WTC11 (cell line): ENCODE measurements at regions not wholly inside any gene's neighbourhood (a gene's known extent, or its start where the extent isn't known, plus 50 kb on each side); places are given as distances from the start of the nearest gene placed in this dataset.

Experiments used
- ATAC-seq: fragments of 200-7000 bp; cut with Tn5 transposase; 2 replicates; pipeline ENCODE4 v1.10.0; 2021; ENCODE audit warnings: mild to moderate bottlenecking, moderate library complexity
- CTCF ChIA-PET: fragments of 300-600 bp; sonication (Branson Sonifier 250); formaldehyde crosslinking; loops from one replicate; lab custom pipeline; 2021; ENCODE audit warnings: antibody characterized with exemption; lab: Charles Lee
- POLR2A ChIA-PET: fragments of 350-600 bp; sonication (Branson Sonifier 250); formaldehyde crosslinking; loops from one replicate; lab custom pipeline; 2021; ENCODE audit warnings: antibody characterized with exemption; lab: Charles Lee
- DNase-seq: peaks from one replicate; pipeline ENCODE4 v3.0.0; 2021; ENCODE audit warnings: low spot score
- H3K27ac Mint-ChIP-seq: 2 replicates; pipeline ENCODE4 v1.8.0; 2021; ENCODE audit warnings: mixed read lengths
- H3K27me3 Mint-ChIP-seq: 2 replicates; pipeline ENCODE4 v1.8.0; 2021; ENCODE audit warnings: low read depth, mild to moderate bottlenecking, moderate library complexity, mixed read lengths
- H3K36me3 Mint-ChIP-seq: 2 replicates; pipeline ENCODE4 v1.8.0; 2021; ENCODE audit warnings: mixed read lengths
- H3K4me1 Mint-ChIP-seq: 2 replicates; pipeline ENCODE4 v1.8.0; 2022; ENCODE audit warnings: mixed read lengths
- H3K4me3 Mint-ChIP-seq: 2 replicates; pipeline ENCODE4 v1.8.0; 2021; ENCODE audit warnings: mild to moderate bottlenecking, moderate library complexity, mixed read lengths
- H3K9me3 Mint-ChIP-seq: 2 replicates; pipeline ENCODE4 v1.8.0; 2021; ENCODE audit warnings: mixed read lengths
- AFF4 ChIP-seq: sonication (generic); formaldehyde crosslinking; IDR thresholded peaks from 2 replicates; pipeline ENCODE4 v1.8.1; 2023; ENCODE audit warnings: mild to moderate bottlenecking, missing genetic modification reagents, borderline replicate concordance
- ARID4B ChIP-seq: sonication (generic); formaldehyde crosslinking; IDR thresholded peaks from 2 replicates; pipeline ENCODE4 v1.8.0; 2023; ENCODE audit warnings: missing genetic modification reagents, mild to moderate bottlenecking, borderline replicate concordance
- ATF6 ChIP-seq: sonication (generic); formaldehyde crosslinking; IDR thresholded peaks from 2 replicates; pipeline ENCODE4 v1.8.1; 2023; ENCODE audit warnings: mild to moderate bottlenecking, missing genetic modification reagents
- CREB1 ChIP-seq: sonication (generic); formaldehyde crosslinking; IDR thresholded peaks from 2 replicates; pipeline ENCODE4 v1.8.0; 2023; ENCODE audit warnings: mild to moderate bottlenecking, missing genetic modification reagents
- E2F5 ChIP-seq: sonication (generic); formaldehyde crosslinking; IDR thresholded peaks from 2 replicates; pipeline ENCODE4 v1.8.1; 2022; ENCODE audit warnings: mild to moderate bottlenecking, moderate library complexity, missing genetic modification reagents
- ERG ChIP-seq: fragments of 250-450 bp; sonication (Bioruptor Pico); IDR thresholded peaks from 2 replicates; pipeline ENCODE4 v1.8.0; 2021; ENCODE audit warnings: mild to moderate bottlenecking
- FOXP4 ChIP-seq: sonication (generic); formaldehyde crosslinking; IDR thresholded peaks from 2 replicates; pipeline ENCODE4 v1.8.0; 2022; ENCODE audit warnings: mild to moderate bottlenecking, missing genetic modification reagents
- PREB ChIP-seq: sonication (generic); formaldehyde crosslinking; IDR thresholded peaks from 2 replicates; pipeline ENCODE4 v1.8.1; 2022; ENCODE audit warnings: mild to moderate bottlenecking, missing genetic modification reagents, moderate library complexity, borderline replicate concordance
- SOX15 ChIP-seq: fragments of 250-450 bp; sonication (Bioruptor Pico); IDR thresholded peaks from 2 replicates; pipeline ENCODE4 v1.9.0; 2021; ENCODE audit warnings: mild to moderate bottlenecking
- ZNF121 ChIP-seq: sonication (generic); formaldehyde crosslinking; IDR thresholded peaks from 2 replicates; pipeline ENCODE4 v1.8.0; 2023; ENCODE audit warnings: missing genetic modification reagents
- ZNF423 ChIP-seq: fragments of 250-450 bp; sonication (Bioruptor Pico); IDR thresholded peaks from 2 replicates; pipeline ENCODE4 v2.1.2; 2022; ENCODE audit warnings: mild to moderate bottlenecking, moderate library complexity
- ZNF512 ChIP-seq: sonication (generic); formaldehyde crosslinking; IDR thresholded peaks from 2 replicates; pipeline ENCODE4 v1.8.1; 2022; ENCODE audit warnings: missing genetic modification reagents, borderline replicate concordance
- ZSCAN18 ChIP-seq: fragments of 250-450 bp; sonication (Bioruptor Pico); IDR thresholded peaks from 2 replicates; pipeline ENCODE4 v2.1.2; 2022; ENCODE audit warnings: mild to moderate bottlenecking, moderate library complexity

GRCh38 chr1:79902418-79902817, 895.9 kb upstream of the ADGRL4 start (continued):
- TF ChIP-seq ARID4B = no peak
- no peak for TF ChIP-seq ZNF423 (CRISPR knock-in tag)
- TF ChIP-seq ZNF512 (CRISPR knock-in tag) = no peak
- no peak for TF ChIP-seq ATF6
- no peak for TF ChIP-seq CREB1
- TF ChIP-seq PREB (CRISPR knock-in tag) = no peak
- no peak for TF ChIP-seq SOX15 (CRISPR knock-in tag)
- TF ChIP-seq ERG (CRISPR knock-in tag) = no peak
- no peak for TF ChIP-seq AFF4
- TF ChIP-seq ZNF121 = no peak

GRCh38 chr1:79899914-79900313, 893.4 kb upstream of the ADGRL4 start:
- Mint-ChIP-seq H3K4me1 (no peaks in the 10 kb centered on the region), H3K27ac (no peak overlapping the region), H3K4me3 (no peak overlapping the region), H3K9me3 (peaks cover 10% of the 10 kb centered on the region), H3K36me3 (peaks cover 7% of the 10 kb centered on the region), H3K27me3 (no peaks in the 10 kb centered on the region; the same call in 1 of the 2 replicates)
- DNase-seq (no peak), ATAC-seq (no peak)
- ChIA-PET POLR2A (no interaction called here), CTCF (no interaction called here)
- TF ChIP-seq ZSCAN18 (CRISPR knock-in tag) (no peak), E2F5 (CRISPR knock-in tag) (no peak), FOXP4 (CRISPR knock-in tag) (no peak)
